ENCODE measurements at regions not wholly inside any gene's neighbourhood (a gene's known extent, or its start where the extent isn't known, plus 50 kb on each side); places are given as distances from the start of the nearest gene placed in this dataset.

- TF ChIP-seq CTCF (conservative IDR thresholded peaks at IDR 0.05; ENCODE audit: low read depth in 2 of 2) (no peak), REST (IDR thresholded peaks at IDR 0.05; ENCODE audit: unreplicated experiment) (no peak), EZH2 (IDR thresholded peaks at IDR 0.05; ENCODE audit: low read depth, unreplicated experiment) (no peak), EZH2phosphoT487 (IDR thresholded peaks at IDR 0.05; ENCODE audit: unreplicated experiment) (no peak), POLR2AphosphoS5 (IDR thresholded peaks at IDR 0.05; ENCODE audit: low read depth) (no peak), CREB1 (CRISPR knock-in tag; IDR thresholded peaks at IDR 0.05; ENCODE audit: low read depth) (no peak), JUNB (IDR thresholded peaks at IDR 0.05; ENCODE audit: unreplicated experiment) (no peak), ZNF331 (CRISPR knock-in tag; IDR thresholded peaks at IDR 0.05; ENCODE audit: low read depth) (no peak)
Observed at GRCh38 chr9:75651709-75652108, 238.8 kb upstream of the PCSK5 start.
